WTC11 (cell line): ENCODE measurements at regions not wholly inside any gene's neighbourhood (a gene's known extent, or its start where the extent isn't known, plus 50 kb on each side); places are given as distances from the start of the nearest gene placed in this dataset.

Source experiments
- ATAC-seq: fragments of 200-7000 bp; cut with Tn5 transposase; 2 replicates; pipeline ENCODE4 v1.10.0; 2021; ENCODE audit warnings: mild to moderate bottlenecking, moderate library complexity
- CTCF ChIA-PET: fragments of 300-600 bp; sonication (Branson Sonifier 250); formaldehyde crosslinking; loops from one replicate; lab custom pipeline; 2021; ENCODE audit warnings: antibody characterized with exemption; lab: Charles Lee
- POLR2A ChIA-PET: fragments of 350-600 bp; sonication (Branson Sonifier 250); formaldehyde crosslinking; loops from one replicate; lab custom pipeline; 2021; ENCODE audit warnings: antibody characterized with exemption; lab: Charles Lee
- DNase-seq: peaks from one replicate; pipeline ENCODE4 v3.0.0; 2021; ENCODE audit warnings: low spot score
- H3K27ac Mint-ChIP-seq: 2 replicates; pipeline ENCODE4 v1.8.0; 2021; ENCODE audit warnings: mixed read lengths
- H3K27me3 Mint-ChIP-seq: 2 replicates; pipeline ENCODE4 v1.8.0; 2021; ENCODE audit warnings: low read depth, mild to moderate bottlenecking, moderate library complexity, mixed read lengths
- H3K36me3 Mint-ChIP-seq: 2 replicates; pipeline ENCODE4 v1.8.0; 2021; ENCODE audit warnings: mixed read lengths
- H3K4me1 Mint-ChIP-seq: 2 replicates; pipeline ENCODE4 v1.8.0; 2022; ENCODE audit warnings: mixed read lengths
- H3K4me3 Mint-ChIP-seq: 2 replicates; pipeline ENCODE4 v1.8.0; 2021; ENCODE audit warnings: mild to moderate bottlenecking, moderate library complexity, mixed read lengths
- H3K9me3 Mint-ChIP-seq: 2 replicates; pipeline ENCODE4 v1.8.0; 2021; ENCODE audit warnings: mixed read lengths
- CBFB ChIP-seq: sonication (generic); formaldehyde crosslinking; IDR thresholded peaks from 2 replicates; pipeline ENCODE4 v1.8.1; 2022; ENCODE audit warnings: mild to moderate bottlenecking, low read depth, missing genetic modification reagents
- CREM ChIP-seq: sonication (generic); formaldehyde crosslinking; IDR thresholded peaks from 2 replicates; pipeline ENCODE4 v1.8.1; 2022; ENCODE audit warnings: mild to moderate bottlenecking, missing genetic modification reagents, moderate library complexity
- CTCF ChIP-seq: fragments of 200-600 bp; IDR thresholded peaks from 2 replicates; pipeline ENCODE4 v1.8.0; 2022; ENCODE audit warnings: antibody characterized with exemption
- FOXP1 ChIP-seq: sonication (generic); formaldehyde crosslinking; IDR thresholded peaks from 2 replicates; pipeline ENCODE4 v1.8.0; 2022; ENCODE audit warnings: missing genetic modification reagents, mild to moderate bottlenecking, moderate library complexity, borderline replicate concordance
- GABPB1 ChIP-seq: sonication (generic); formaldehyde crosslinking; IDR thresholded peaks from 2 replicates; pipeline ENCODE4 v1.8.1; 2023; ENCODE audit warnings: mild to moderate bottlenecking, missing genetic modification reagents
- GRHL2 ChIP-seq: fragments of 250-450 bp; sonication (Bioruptor Pico); IDR thresholded peaks from 2 replicates; pipeline ENCODE4 v1.8.0; 2022; ENCODE audit warnings: mild to moderate bottlenecking, moderate library complexity; ENCODE audit not compliant: insufficient replicate concordance, severe bottlenecking
- JUN ChIP-seq: sonication (generic); formaldehyde crosslinking; IDR thresholded peaks from 2 replicates; pipeline ENCODE4 v1.8.0; 2023; ENCODE audit warnings: mild to moderate bottlenecking, missing genetic modification reagents
- KAT7 ChIP-seq: sonication (generic); formaldehyde crosslinking; IDR thresholded peaks from 2 replicates; pipeline ENCODE4 v1.8.1; 2023; ENCODE audit warnings: missing genetic modification reagents, mild to moderate bottlenecking, borderline replicate concordance
- MLX ChIP-seq: sonication (generic); formaldehyde crosslinking; IDR thresholded peaks from 2 replicates; pipeline ENCODE4 v1.8.1; 2023; ENCODE audit warnings: mild to moderate bottlenecking, missing genetic modification reagents, moderate library complexity
- NFYB ChIP-seq: sonication (generic); formaldehyde crosslinking; conservative IDR thresholded peaks from 2 replicates; pipeline ENCODE4 v1.8.0; 2022; ENCODE audit warnings: low read depth, missing genetic modification reagents
- OVOL2 ChIP-seq: fragments of 250-450 bp; sonication (Bioruptor Pico); IDR thresholded peaks from 2 replicates; pipeline ENCODE4 v1.9.0; 2021; ENCODE audit warnings: mild to moderate bottlenecking, borderline replicate concordance
- RELA ChIP-seq: sonication (generic); formaldehyde crosslinking; IDR thresholded peaks from 2 replicates; pipeline ENCODE4 v1.8.1; 2022; ENCODE audit warnings: missing genetic modification reagents, mild to moderate bottlenecking, borderline replicate concordance
- STAT6 ChIP-seq: sonication (generic); formaldehyde crosslinking; conservative IDR thresholded peaks from 2 replicates; pipeline ENCODE4 v1.8.1; 2023; ENCODE audit warnings: mild to moderate bottlenecking, low read depth, missing genetic modification reagents, moderate library complexity
- TCF7 ChIP-seq: sonication (generic); formaldehyde crosslinking; IDR thresholded peaks from 2 replicates; pipeline ENCODE4 v1.8.0; 2022; ENCODE audit warnings: mild to moderate bottlenecking, low read depth, missing genetic modification reagents, moderate library complexity
- ZNF317 ChIP-seq: sonication (generic); formaldehyde crosslinking; IDR thresholded peaks from 2 replicates; pipeline ENCODE4 v1.8.1; 2023; ENCODE audit warnings: low read depth, mild to moderate bottlenecking, moderate library complexity, missing genetic modification reagents, borderline replicate concordance
- ZNF416 ChIP-seq: fragments of 250-450 bp; sonication (Bioruptor Pico); IDR thresholded peaks from 2 replicates; pipeline ENCODE4 v1.9.0; 2021; ENCODE audit warnings: mild to moderate bottlenecking, inconsistent platforms
- ZNF532 ChIP-seq: fragments of 250-450 bp; sonication (Bioruptor Pico); IDR thresholded peaks from 2 replicates; pipeline ENCODE4 v1.9.0; 2021; ENCODE audit warnings: mild to moderate bottlenecking, borderline replicate concordance

GRCh38 chr6:105882828-105883227, 203.3 kb upstream of the PRDM1 start:
- no peak overlapping the region for H3K4me3 Mint-ChIP-seq
- CTCF ChIA-PET = no interaction called here
- H3K27me3 Mint-ChIP-seq = no peaks in the 10 kb centered on the region
- no peak for TF ChIP-seq KAT7 (CRISPR knock-in tag)
- no peak for TF ChIP-seq NFYB (CRISPR knock-in tag)
- TF ChIP-seq CREM (CRISPR knock-in tag) = no peak
- no peak for TF ChIP-seq OVOL2
- no peak for TF ChIP-seq ZNF317
- POLR2A ChIA-PET = no interaction called here
- H3K4me1 Mint-ChIP-seq = peaks cover 20% of the 10 kb centered on the region
- no peak for DNase-seq
- no peaks in the 10 kb centered on the region for H3K36me3 Mint-ChIP-seq
- ATAC-seq = no peak
- no peak overlapping the region for H3K27ac Mint-ChIP-seq
- H3K9me3 Mint-ChIP-seq = no peaks in the 10 kb centered on the region

- DNase-seq (no peak), ATAC-seq (no peak)
- ChIA-PET CTCF (no interaction called here), POLR2A (no interaction called here)
- TF ChIP-seq ZNF532 (CRISPR knock-in tag) (no peak), GRHL2 (CRISPR knock-in tag) (no peak), MLX (CRISPR knock-in tag) (no peak), STAT6 (no peak), TCF7 (CRISPR knock-in tag) (no peak), JUN (CRISPR knock-in tag) (no peak), CREM (CRISPR knock-in tag) (no peak), CBFB (CRISPR knock-in tag) (no peak), CTCF (no peak), RELA (CRISPR knock-in tag) (no peak), ZNF416 (CRISPR knock-in tag) (no peak), GABPB1 (CRISPR knock-in tag) (no peak), FOXP1 (CRISPR knock-in tag) (no peak)
- peaks cover 14% of the 10 kb centered on the region for H3K4me1 Mint-ChIP-seq
- no peak overlapping the region for H3K4me3 Mint-ChIP-seq
- no peaks in the 10 kb centered on the region for H3K9me3 Mint-ChIP-seq
- no peaks in the 10 kb centered on the region for H3K27me3 Mint-ChIP-seq
- H3K36me3 Mint-ChIP-seq = no peaks in the 10 kb centered on the region
- no peak overlapping the region for H3K27ac Mint-ChIP-seq
These were observed 203.9 kb upstream of the PRDM1 start for GRCh38 chr6:105882121-105882803.
